PC-3 (cell line): ENCODE measurements at regions not wholly inside any gene's neighbourhood (a gene's known extent, or its start where the extent isn't known, plus 50 kb on each side); places are given as distances from the start of the nearest gene placed in this dataset.

Source experiments
- CTCF ChIP-seq: fragments of 300-600 bp; sonication (generic); conservative IDR thresholded peaks from 2 replicates; pipeline ENCODE4 v1.5.1; 2017; ENCODE audit warnings: antibody characterized with exemption, low read depth, mild to moderate bottlenecking, low read length
- EZH2 ChIP-seq: fragments of 300-600 bp; sonication (generic); IDR thresholded peaks from one replicate; pipeline ENCODE4 v1.6.1; 2017; ENCODE audit warnings: antibody characterized with exemption, mild to moderate bottlenecking, low read length; ENCODE audit not compliant: unreplicated experiment
- EZH2phosphoT487 ChIP-seq: fragments of 300-600 bp; sonication (generic); IDR thresholded peaks from 2 replicates; pipeline ENCODE4 v1.6.1; 2018; ENCODE audit warnings: mild to moderate bottlenecking, antibody characterized with exemption, low read length, borderline replicate concordance

- TF ChIP-seq CTCF (no peak), EZH2phosphoT487 (no peak), EZH2 (no peak)
These were observed 456.4 kb upstream of the DEPDC1 start for GRCh38 chr1:68953311-68953710.
